ENCODE measurements at regions not wholly inside any gene's neighbourhood (a gene's known extent, or its start where the extent isn't known, plus 50 kb on each side); places are given as distances from the start of the nearest gene placed in this dataset.

- DNase-seq (ENCODE audit: low spot score) (no peak), ATAC-seq (no peak)
- H3K4me1 Mint-ChIP-seq: no peaks in the 10 kb centered on the region
- no peaks in the 10 kb centered on the region for H3K36me3 Mint-ChIP-seq
- TF ChIP-seq, protein P1, sequence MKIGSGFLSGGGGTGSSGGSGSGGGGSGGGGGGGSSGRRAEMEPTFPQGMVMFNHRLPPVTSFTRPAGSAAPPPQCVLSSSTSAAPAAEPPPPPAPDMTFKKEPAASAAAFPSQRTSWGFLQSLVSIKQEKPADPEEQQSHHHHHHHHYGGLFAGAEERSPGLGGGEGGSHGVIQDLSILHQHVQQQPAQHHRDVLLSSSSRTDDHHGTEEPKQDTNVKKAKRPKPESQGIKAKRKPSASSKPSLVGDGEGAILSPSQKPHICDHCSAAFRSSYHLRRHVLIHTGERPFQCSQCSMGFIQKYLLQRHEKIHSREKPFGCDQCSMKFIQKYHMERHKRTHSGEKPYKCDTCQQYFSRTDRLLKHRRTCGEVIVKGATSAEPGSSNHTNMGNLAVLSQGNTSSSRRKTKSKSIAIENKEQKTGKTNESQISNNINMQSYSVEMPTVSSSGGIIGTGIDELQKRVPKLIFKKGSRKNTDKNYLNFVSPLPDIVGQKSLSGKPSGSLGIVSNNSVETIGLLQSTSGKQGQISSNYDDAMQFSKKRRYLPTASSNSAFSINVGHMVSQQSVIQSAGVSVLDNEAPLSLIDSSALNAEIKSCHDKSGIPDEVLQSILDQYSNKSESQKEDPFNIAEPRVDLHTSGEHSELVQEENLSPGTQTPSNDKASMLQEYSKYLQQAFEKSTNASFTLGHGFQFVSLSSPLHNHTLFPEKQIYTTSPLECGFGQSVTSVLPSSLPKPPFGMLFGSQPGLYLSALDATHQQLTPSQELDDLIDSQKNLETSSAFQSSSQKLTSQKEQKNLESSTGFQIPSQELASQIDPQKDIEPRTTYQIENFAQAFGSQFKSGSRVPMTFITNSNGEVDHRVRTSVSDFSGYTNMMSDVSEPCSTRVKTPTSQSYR (CRISPR knock-in tag; IDR thresholded peaks at IDR 0.05): no peak
- TF ChIP-seq, protein P2, sequence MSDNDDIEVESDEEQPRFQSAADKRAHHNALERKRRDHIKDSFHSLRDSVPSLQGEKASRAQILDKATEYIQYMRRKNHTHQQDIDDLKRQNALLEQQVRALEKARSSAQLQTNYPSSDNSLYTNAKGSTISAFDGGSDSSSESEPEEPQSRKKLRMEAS (CRISPR knock-in tag; IDR thresholded peaks at IDR 0.05): no peak
- TF ChIP-seq JAZF1 (CRISPR knock-in tag; IDR thresholded peaks at IDR 0.05) (no peak), ZNF138 (CRISPR knock-in tag; conservative IDR thresholded peaks at IDR 0.05) (no peak), GRHL2 (CRISPR knock-in tag; IDR thresholded peaks at IDR 0.05; ENCODE audit: insufficient replicate concordance, severe bottlenecking) (no peak), OVOL2 (CRISPR knock-in tag; IDR thresholded peaks at IDR 0.05; ENCODE audit: borderline replicate concordance) (no peak), FOXK1 (CRISPR knock-in tag; IDR thresholded peaks at IDR 0.05) (no peak), ZBTB43 (CRISPR knock-in tag; IDR thresholded peaks at IDR 0.05) (no peak)
- TF ChIP-seq, protein P3, sequence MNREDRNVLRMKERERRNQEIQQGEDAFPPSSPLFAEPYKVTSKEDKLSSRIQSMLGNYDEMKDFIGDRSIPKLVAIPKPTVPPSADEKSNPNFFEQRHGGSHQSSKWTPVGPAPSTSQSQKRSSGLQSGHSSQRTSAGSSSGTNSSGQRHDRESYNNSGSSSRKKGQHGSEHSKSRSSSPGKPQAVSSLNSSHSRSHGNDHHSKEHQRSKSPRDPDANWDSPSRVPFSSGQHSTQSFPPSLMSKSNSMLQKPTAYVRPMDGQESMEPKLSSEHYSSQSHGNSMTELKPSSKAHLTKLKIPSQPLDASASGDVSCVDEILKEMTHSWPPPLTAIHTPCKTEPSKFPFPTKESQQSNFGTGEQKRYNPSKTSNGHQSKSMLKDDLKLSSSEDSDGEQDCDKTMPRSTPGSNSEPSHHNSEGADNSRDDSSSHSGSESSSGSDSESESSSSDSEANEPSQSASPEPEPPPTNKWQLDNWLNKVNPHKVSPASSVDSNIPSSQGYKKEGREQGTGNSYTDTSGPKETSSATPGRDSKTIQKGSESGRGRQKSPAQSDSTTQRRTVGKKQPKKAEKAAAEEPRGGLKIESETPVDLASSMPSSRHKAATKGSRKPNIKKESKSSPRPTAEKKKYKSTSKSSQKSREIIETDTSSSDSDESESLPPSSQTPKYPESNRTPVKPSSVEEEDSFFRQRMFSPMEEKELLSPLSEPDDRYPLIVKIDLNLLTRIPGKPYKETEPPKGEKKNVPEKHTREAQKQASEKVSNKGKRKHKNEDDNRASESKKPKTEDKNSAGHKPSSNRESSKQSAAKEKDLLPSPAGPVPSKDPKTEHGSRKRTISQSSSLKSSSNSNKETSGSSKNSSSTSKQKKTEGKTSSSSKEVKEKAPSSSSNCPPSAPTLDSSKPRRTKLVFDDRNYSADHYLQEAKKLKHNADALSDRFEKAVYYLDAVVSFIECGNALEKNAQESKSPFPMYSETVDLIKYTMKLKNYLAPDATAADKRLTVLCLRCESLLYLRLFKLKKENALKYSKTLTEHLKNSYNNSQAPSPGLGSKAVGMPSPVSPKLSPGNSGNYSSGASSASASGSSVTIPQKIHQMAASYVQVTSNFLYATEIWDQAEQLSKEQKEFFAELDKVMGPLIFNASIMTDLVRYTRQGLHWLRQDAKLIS (CRISPR knock-in tag; IDR thresholded peaks at IDR 0.05; ENCODE audit: borderline replicate concordance): no peak
- TF ChIP-seq, protein P4, sequence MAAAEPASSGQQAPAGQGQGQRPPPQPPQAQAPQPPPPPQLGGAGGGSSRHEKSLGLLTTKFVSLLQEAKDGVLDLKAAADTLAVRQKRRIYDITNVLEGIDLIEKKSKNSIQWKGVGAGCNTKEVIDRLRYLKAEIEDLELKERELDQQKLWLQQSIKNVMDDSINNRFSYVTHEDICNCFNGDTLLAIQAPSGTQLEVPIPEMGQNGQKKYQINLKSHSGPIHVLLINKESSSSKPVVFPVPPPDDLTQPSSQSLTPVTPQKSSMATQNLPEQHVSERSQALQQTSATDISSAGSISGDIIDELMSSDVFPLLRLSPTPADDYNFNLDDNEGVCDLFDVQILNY (CRISPR knock-in tag; IDR thresholded peaks at IDR 0.05): no peak
- H3K27ac Mint-ChIP-seq: no peak overlapping the region
- H3K4me3 Mint-ChIP-seq: no peak overlapping the region
- POLR2A ChIA-PET: no interaction called here
- CTCF ChIA-PET: no interaction called here
- H3K27me3 Mint-ChIP-seq (ENCODE audit: low read depth): no peaks in the 10 kb centered on the region
- peaks cover 3% of the 10 kb centered on the region; the same call in 1 of the 2 replicates for H3K9me3 Mint-ChIP-seq
Measured at GRCh38 chr12:85603556-85603955, 232.7 kb downstream of the RASSF9 start.

GRCh38 chr12:85606455-85606854 lies 229.8 kb downstream of the RASSF9 start:
- DNase-seq (ENCODE audit: low spot score): no peak
- no peak overlapping the region for H3K27ac Mint-ChIP-seq
- CTCF ChIA-PET: no interaction called here
- no peaks in the 10 kb centered on the region for H3K4me1 Mint-ChIP-seq
- POLR2A ChIA-PET: no interaction called here
- H3K9me3 Mint-ChIP-seq: no peaks in the 10 kb centered on the region
- no peak overlapping the region for H3K4me3 Mint-ChIP-seq
- no peaks in the 10 kb centered on the region for H3K27me3 Mint-ChIP-seq (ENCODE audit: low read depth)
- ATAC-seq: no peak
- no peaks in the 10 kb centered on the region for H3K36me3 Mint-ChIP-seq
- no peak for TF ChIP-seq FOXP1 (CRISPR knock-in tag; IDR thresholded peaks at IDR 0.05; ENCODE audit: borderline replicate concordance)
- TF ChIP-seq CTCF (IDR thresholded peaks at IDR 0.05): no peak
- TF ChIP-seq IRF2 (CRISPR knock-in tag; IDR thresholded peaks at IDR 0.05; ENCODE audit: borderline replicate concordance, low read depth): no peak
- TF ChIP-seq, protein P1 (CRISPR knock-in tag; IDR thresholded peaks at IDR 0.05): no peak
- no peak for TF ChIP-seq TP53 (CRISPR knock-in tag; IDR thresholded peaks at IDR 0.05)
- TF ChIP-seq PREB (CRISPR knock-in tag; IDR thresholded peaks at IDR 0.05; ENCODE audit: borderline replicate concordance): no peak
- TF ChIP-seq FOXJ3 (CRISPR knock-in tag; IDR thresholded peaks at IDR 0.05; ENCODE audit: borderline replicate concordance): no peak
- no peak for TF ChIP-seq CDX4 (CRISPR knock-in tag; IDR thresholded peaks at IDR 0.05; ENCODE audit: borderline replicate concordance)
- TF ChIP-seq ETV6 (CRISPR knock-in tag; IDR thresholded peaks at IDR 0.05): no peak

All from WTC11 (cell line).